GM15510 (cell line): ENCODE measurements at regions not wholly inside any gene's neighbourhood (a gene's known extent, or its start where the extent isn't known, plus 50 kb on each side); places are given as distances from the start of the nearest gene placed in this dataset.

Experiments used
- POLR2A ChIP-seq: IDR thresholded peaks from 3 replicates; pipeline ENCODE4 v1.6.1; 2011; ENCODE audit warnings: borderline replicate concordance; ENCODE audit not compliant: insufficient read length; ENCODE audit errors: extremely low read depth

DNA sequence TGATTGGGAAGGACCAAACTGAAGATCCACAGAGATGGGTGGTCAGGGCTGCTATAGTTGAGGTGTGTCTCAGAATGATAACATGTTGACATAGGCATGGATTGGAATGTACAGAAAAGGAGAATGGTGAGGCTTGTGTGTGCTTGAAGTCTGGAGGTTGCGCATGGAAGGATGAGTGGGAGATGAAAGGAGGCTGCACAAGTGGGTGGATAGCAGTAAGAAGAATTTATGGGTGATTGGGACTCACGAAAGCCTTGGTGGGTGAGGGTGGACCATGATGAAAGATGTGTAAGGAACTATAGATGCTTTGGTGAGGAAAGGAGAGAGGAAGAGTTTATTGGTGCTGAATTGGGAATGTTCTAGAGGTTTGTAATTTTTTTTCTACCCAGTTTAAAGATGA lies 1287.7 kb downstream of the UQCRFS1 start:
- TF ChIP-seq POLR2A = no peak

DNA sequence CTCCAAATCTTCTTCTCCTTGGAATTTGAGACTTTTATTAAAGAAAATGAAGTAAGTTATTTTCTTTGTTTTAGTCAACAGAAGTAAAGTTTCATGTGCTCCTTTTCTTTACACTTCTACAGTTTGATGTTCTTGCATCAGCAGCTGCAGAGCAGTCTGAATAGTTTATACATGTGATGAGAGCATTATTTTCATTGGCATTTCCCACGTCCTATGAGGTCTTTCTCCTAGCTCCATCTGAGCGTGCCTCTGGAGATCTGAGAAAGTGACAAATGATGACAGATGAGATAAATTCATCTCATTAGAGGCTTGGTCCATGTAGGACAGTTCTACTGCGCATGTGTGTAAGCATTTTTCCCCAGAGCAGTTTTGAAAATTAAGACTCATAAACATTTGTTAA lies 1290.0 kb downstream of the UQCRFS1 start:
- no peak for TF ChIP-seq POLR2A

DNA sequence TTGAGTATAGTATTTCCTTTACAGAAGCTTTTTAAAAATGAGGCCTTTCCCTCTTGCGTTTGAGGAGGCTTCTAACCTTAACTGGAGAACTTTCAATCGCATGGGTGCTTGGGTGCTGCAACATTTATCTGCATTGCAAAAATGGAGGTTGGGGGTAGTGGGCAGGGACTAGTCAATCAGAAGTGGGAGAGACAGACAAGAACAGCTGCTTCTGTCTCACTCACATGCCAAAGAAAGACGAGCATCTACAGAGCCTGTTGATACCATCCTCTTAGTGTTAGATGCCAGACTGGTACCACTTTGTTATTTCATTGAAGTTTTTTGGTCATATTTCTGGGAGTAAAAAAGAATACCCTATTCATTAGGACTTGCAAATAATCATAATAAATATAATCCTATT lies 1292.2 kb downstream of the UQCRFS1 start:
- TF ChIP-seq POLR2A = no peak

DNA sequence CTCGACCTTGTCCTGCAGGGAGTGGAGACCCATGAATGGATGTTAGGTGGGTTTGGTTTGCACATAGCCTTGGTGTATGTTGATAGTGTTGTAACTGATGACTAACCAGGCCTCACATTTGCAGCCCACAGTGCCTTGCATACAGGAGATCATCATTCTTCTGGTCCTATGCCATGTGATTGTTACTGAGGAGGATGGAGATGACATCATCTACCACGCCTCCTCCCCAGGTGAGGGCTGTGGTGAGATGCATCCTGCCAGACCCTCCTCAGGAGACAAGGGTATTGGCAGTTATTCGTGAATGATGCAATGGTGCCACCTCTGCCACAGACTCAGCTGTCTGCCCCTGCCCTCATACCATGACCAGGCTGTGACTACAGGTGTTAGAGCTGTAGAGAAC lies 1294.1 kb downstream of the UQCRFS1 start:
- no peak for TF ChIP-seq POLR2A

DNA sequence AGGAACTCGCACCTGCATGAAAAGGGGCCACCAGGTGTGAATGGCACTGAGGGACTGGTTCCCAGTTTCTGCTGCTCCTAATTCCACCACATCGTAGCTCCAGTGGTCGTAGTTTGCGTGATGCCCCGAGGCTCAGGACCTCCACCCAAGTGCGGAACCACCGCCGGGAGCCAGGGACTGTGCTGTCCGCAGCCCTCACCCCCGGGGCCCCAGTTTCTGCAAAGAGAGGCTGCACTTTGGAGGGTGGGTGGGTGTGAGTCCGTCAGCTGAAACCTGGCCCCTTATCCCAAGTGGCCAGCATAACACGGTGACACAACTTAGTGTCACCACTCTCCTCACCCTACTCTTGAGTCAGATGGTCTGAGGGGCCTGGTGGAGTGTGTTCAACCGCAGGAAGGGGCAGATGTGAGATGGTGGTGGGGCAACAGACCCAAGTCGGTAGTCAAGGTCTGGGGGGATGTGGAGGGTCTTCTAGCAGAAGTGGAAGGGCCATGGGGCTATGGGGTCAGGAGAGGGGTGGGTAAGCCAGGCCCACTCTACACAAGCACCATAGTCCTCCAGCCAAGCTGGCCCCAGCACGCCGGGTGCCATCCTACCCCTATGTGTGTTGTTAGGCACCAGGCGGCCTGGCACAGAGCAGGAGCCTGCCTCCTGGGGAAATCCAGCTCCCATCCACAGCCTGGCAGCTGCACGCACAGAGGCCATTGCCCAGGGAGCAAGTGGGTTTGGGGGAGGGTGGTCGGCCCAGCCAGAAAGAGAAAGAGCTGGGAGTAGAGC lies 1301.6 kb downstream of the UQCRFS1 start:
- no peak for TF ChIP-seq POLR2A

DNA sequence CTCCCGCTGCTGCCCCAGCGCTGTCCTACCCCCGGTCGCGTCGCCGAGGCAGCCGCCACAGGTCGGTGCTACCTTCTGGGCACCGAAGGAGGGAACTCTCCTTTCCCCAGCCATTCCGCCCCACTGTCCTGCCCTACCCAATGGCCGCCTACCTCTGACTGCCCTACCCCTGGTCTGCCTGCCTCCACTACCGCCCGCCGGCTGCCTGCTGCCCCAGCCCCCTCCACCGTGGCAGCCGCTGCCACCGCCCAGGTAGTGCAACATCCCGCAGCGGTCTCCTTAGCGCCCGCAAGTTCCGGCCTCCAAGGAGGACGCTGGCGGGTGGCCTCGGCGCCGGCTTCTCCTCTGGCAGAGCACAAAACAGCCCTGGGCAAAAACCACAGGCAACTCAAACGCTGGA lies 1303.1 kb downstream of the UQCRFS1 start:
- no peak for TF ChIP-seq POLR2A

DNA sequence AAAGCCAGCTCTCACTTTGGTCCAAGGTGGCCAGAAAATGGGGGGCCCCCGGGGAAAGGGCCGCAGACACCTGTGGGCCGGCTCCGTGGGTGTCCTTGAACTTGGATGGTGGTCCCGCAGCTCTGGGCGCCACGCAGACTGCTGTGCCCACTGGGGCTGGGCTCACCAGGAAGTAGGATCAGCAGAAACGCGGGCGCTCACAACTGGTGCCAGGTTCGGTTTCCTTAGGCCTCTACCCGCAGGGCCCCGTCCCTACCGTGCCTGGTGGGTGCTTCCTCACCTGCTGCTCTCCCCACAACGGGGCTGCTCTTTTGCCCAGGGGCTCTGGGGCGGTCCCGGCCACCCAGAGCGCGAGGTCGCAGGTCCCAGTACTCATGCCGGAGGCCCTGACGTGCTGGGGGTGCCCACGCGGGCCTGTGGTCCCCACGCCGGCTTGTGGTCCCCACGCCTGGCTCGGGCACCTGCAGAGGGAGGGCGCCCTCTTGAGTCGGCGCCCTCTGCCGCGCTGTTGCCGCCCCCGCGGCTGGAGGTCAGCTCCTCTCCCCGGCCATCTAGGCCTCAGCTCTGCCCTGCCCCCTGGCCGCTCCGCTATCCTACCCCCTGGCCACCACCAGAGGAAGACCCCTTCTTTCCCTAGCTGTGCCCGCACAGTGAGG lies 1303.6 kb downstream of the UQCRFS1 start:
- no peak for TF ChIP-seq POLR2A

DNA sequence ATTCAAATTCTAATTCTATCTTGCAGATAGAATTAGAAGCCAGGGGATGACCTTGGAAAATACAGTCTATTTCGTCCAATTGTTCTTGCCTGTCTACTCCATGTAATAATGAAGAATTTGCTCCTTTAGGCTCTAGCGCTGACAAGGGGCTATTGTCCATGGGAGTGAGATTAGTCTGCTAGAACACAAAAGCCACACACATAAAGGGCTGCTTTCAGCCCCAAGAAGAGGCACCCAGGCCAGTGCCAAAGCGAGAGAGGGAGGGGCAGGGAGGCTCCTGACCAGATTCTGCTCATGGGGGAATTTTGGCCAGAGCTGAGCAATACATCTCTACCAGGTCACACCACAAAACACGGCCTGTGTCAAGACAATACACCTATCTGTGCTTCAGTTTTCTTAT lies 1306.9 kb downstream of the UQCRFS1 start:
- TF ChIP-seq POLR2A = no peak

DNA sequence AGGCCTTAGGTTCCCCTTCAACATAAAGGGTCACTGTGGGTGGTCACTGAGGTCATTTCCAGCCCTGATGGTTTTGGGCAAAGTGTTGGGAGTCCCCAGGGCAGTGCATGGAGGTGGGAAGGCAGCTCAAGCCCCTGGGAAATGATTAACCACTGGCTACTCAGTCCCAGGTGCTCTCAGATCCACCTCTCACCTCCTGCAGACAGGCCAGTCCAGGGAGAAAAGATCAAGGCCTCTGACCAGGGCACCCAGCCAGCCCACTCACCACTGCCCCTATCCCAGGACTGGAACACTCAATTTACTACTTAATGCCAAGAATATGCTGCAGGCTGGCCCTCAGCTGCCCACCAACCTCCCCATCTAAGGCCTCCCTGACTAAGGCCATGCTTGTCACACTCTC lies 1307.9 kb downstream of the UQCRFS1 start:
- no peak for TF ChIP-seq POLR2A

DNA sequence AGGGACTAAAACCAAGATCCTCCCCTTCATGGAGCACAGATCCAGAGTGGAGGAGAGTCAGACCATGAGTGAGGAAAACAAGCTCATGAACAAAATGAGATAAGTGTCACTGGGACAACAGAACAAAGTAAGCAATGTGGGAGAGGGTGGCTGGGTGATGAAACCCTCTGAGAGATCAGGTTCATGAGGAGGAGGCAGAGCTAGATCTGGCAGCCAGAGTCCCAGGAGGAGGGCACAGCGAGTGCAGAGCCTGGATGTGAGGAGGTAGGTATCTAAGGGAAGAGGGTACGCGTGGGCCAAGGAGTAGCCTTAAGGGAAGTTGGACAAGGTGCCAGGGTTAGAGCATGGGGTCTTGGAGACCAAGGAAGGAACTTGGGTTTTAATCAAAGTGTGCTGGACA lies 1311.9 kb downstream of the UQCRFS1 start:
- TF ChIP-seq POLR2A = no peak

DNA sequence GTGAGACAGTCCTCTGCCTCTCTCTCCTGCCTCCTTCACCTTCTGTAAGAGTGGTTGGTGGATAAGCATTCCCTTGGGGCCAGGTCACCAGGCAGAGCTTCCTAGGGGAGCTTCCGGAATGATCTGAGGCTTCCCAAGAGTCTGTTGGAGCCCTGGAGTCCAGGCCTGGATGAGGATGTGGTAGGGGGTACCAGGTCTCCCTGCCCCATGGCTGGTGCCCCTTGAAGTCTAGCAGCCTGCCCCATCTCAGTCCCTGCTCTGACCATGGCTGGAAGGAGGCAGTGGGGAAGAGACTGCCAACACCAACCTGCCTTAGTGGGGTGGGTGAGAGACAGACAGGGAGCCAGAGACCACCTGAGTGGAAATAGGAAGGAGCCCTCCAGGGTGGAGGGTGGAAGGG lies 1316.9 kb downstream of the UQCRFS1 start:
- TF ChIP-seq POLR2A = no peak

DNA sequence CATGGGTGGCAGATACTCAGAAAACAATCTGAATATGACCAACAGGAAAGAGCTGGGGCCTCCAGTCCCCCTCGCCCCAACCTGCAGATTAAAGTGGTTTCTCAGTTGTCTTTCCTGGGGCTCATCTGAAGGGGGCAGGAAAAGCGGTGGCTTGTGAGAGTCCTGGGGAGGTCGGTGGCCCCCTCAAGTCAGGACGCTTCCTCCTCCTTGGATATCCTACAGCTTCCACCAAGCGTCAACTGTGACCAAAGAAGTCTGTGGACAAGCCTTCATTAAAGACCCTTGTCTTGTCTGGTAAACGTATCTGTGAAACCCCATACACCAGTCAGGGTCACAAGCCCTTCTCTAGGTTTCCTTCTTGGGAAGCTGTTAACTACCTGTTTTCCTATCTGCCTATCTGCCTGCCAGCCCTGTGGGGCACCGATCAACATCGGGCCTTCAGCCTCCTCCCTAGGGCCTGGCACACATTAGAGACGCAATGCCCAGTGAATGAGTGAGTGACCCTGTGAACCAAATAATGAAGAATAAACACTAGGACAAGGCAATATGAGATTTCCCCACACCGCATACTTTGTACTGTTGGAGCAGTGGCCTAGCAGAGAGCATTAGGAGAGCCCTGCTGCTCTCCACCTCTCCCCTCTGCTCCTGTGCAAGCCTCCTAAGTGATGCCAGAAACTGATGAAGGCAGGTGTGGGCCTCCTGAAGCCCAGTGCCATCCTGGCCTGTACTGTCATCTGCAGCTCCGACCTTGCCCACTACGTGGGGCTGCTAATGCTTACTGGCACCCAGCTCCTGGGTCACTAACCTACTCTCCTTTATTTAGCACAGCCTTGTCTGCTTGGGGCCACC lies 1317.8 kb downstream of the UQCRFS1 start:
- TF ChIP-seq POLR2A = no peak

DNA sequence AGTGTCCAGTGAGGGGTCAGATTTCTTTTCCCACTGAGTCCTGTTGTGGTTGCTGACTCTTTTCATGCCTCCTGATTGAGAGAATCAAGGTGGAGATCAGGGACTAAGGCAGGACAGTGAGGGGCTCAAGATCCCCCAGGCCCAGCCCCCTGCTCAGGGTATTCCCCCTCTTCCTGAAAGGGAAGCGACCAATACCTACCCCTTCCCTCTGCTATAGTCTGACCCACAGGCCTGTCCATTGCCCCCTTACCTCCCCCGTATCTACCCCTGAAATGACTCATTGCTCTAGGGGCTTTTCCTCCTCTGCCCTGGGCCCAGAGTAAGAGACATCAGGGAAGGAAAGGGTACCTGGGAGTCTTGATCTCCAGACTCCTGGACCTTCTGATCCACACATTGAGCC lies 1320.5 kb downstream of the UQCRFS1 start:
- no peak for TF ChIP-seq POLR2A

DNA sequence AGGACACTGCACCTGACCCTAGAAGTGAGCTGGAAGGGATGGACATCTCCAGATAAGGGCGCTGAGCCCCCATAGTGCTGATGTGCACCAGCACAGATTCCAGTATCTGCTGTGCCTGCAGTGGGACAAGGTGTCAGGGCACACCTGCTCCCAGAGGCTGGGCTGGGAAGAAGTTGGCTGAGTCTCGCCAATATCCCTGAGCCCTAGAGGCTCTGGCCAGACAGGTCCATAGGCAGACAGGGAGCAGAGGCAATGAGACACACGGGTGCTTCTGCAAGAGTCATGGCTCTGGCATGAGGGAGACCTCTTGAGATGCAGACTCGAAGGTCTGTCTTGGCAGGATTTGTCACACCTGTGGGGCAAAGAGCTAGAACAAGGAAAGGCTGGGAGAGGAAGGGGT lies 1321.5 kb downstream of the UQCRFS1 start:
- TF ChIP-seq POLR2A = no peak

DNA sequence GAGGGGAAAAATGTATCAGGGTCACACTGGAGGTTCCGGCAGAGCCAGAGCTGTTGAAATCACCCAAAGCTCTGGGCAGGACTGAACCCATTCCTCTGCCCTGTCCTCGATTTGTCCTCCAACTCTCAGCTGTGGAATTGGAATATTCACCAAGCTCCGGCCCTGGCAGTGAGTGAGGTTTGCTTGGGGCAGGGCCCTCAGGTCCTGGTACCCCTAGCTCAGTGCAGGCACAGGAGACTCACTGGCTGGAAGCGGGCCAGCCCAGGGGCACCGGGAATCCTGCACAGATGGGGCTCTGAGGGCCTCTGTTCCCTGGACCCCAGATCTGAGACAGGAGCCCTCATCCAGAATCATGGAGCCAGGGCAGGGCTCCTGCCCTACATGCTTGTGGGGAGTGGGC lies 1322.3 kb downstream of the UQCRFS1 start:
- no peak for TF ChIP-seq POLR2A

DNA sequence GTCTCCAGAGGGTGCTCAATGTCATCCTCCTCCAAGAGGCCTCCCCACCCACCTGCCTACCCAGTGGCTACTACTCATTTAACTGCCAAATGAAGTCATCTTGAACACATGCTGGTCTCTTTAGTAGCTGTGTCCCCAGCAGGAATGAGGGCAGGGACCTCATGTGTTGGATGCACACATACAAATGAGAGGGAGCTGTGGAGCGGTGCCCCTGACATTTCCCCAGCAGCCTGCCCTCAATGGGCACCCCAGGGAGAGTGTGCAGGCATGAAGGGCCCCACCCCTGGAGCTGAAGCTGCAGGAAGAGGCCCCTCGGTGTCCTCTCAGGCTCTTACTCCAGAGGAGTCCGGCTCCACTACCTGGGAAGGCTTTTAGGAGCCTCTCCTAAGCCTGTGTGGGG lies 1322.7 kb downstream of the UQCRFS1 start:
- TF ChIP-seq POLR2A = no peak

DNA sequence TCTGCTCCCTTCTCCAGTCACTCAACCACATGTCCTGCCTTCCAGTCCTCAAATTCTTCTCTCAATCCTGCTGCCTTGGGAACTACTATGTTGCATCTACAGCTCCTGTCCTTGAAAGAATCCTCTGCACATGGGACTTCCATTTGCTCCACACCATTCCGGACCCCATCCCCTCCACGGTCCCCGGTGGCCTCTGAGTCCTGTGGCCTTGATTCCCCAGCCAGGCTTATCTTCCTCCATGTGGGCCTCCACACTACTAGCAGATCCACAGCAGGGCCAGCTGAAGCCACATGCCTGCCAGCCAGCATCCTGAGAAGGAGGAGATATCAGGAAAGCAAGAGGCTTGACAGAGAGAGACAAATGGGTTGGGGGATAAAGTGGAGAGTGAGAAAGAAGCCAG lies 1323.8 kb downstream of the UQCRFS1 start:
- TF ChIP-seq POLR2A = no peak

DNA sequence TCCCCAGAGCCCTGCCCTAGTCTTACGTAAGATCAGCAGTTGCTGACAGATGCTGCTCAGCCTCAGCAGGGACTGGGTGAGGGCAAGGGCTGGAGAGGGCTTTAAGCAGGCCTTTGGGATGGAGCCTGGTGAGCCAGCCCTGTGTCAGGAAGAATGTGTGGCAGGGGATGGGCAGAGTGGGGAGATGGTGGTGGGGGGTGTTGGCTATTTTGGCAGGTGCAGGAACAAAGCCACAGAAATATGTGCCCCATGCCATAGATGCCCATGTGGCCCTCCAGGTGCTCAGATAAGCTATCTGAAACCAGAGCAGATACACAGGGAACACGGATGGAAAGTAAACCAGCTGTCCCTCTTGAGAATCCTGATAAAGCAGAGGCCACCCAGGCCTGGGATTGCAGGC lies 1325.0 kb downstream of the UQCRFS1 start:
- no peak for TF ChIP-seq POLR2A
